Stimulated activated effector memory CD8-positive, alpha-beta T cell treated with anti-CD3 and anti-CD28 coated beads, Interleukin-12 subunit alpha, Interleukin-12 subunit beta, amount 100 ng/mL, for 72 hours (primary cell): ENCODE measurements at regions not wholly inside any gene's neighbourhood (a gene's known extent, or its start where the extent isn't known, plus 50 kb on each side); places are given as distances from the start of the nearest gene placed in this dataset.

Experiments
- ATAC-seq: fragments of 150-1000 bp; cut with Tn5 transposase; 2 replicates; pipeline ENCODE4 v1.10.0; 2021
- DNase-seq, 2 donors: peaks; one replicate each; pipeline ENCODE4 v3.0.0; 2021 to 2022; ENCODE audit warnings: low spot score in 2 of 2
- H3K27ac Mint-ChIP-seq: one replicate; pipeline ENCODE4 v1.8.0; 2022; ENCODE audit warnings: mild to moderate bottlenecking, mixed read lengths
- H3K36me3 Mint-ChIP-seq: one replicate; pipeline ENCODE4 v1.8.0; 2022; ENCODE audit warnings: mild to moderate bottlenecking, mixed read lengths
- H3K4me1 Mint-ChIP-seq: one replicate; pipeline ENCODE4 v1.8.0; 2022; ENCODE audit warnings: mixed read lengths
- H3K4me3 Mint-ChIP-seq: one replicate; pipeline ENCODE4 v1.8.0; 2022; ENCODE audit warnings: mild to moderate bottlenecking, mixed read lengths
- H3K9me3 Mint-ChIP-seq: one replicate; pipeline ENCODE4 v1.8.0; 2022; ENCODE audit warnings: mixed read lengths

GRCh38 chr14:85241022-85241855 is 288.7 kb upstream of the FLRT2 start:
- peaks cover 9% of the 10 kb centered on the region for H3K9me3 Mint-ChIP-seq
- DNase-seq (no peak), ATAC-seq (no peak)
- H3K4me1 Mint-ChIP-seq = no peaks in the 10 kb centered on the region
- H3K27ac Mint-ChIP-seq = no peak overlapping the region
- no peaks in the 10 kb centered on the region for H3K36me3 Mint-ChIP-seq
- no peak overlapping the region for H3K4me3 Mint-ChIP-seq

- H3K4me1 Mint-ChIP-seq = no peaks in the 10 kb centered on the region
Observed at GRCh38 chr14:85242666-85243065, 287.3 kb upstream of the FLRT2 start.

GRCh38 chr14:85243321-85243720 is 286.6 kb upstream of the FLRT2 start:
- Mint-ChIP-seq H3K27ac (no peak overlapping the region), H3K9me3 (peaks cover 9% of the 10 kb centered on the region), H3K4me3 (no peak overlapping the region), H3K4me1 (no peaks in the 10 kb centered on the region), H3K36me3 (no peaks in the 10 kb centered on the region)
- ATAC-seq = no peak
- DNase-seq = no peak

More at GRCh38 chr14:85242666-85243065, 287.3 kb upstream of the FLRT2 start:
- peaks cover 9% of the 10 kb centered on the region for H3K9me3 Mint-ChIP-seq
- ATAC-seq (no peak), DNase-seq (no peak)
- H3K36me3 Mint-ChIP-seq = no peaks in the 10 kb centered on the region
- H3K27ac Mint-ChIP-seq = no peak overlapping the region
- H3K4me3 Mint-ChIP-seq = no peak overlapping the region

- peaks cover 16% of the 10 kb centered on the region for H3K9me3 Mint-ChIP-seq
- H3K4me3 Mint-ChIP-seq = no peak overlapping the region
- H3K27ac Mint-ChIP-seq = no peak overlapping the region
- no peak for DNase-seq
- H3K4me1 Mint-ChIP-seq = no peaks in the 10 kb centered on the region
- no peak for ATAC-seq
- H3K36me3 Mint-ChIP-seq = no peaks in the 10 kb centered on the region
Observed at GRCh38 chr14:85247071-85247470, 282.9 kb upstream of the FLRT2 start.

GRCh38 chr14:85248881-85249635 is 280.9 kb upstream of the FLRT2 start:
- DNase-seq (no peak), ATAC-seq (no peak)
- Mint-ChIP-seq H3K9me3 (peaks cover 17% of the 10 kb centered on the region), H3K36me3 (no peaks in the 10 kb centered on the region), H3K27ac (no peak overlapping the region), H3K4me1 (no peaks in the 10 kb centered on the region), H3K4me3 (no peak overlapping the region)

- ATAC-seq = no peak
- H3K36me3 Mint-ChIP-seq = no peaks in the 10 kb centered on the region
- DNase-seq = no peak
- no peaks in the 10 kb centered on the region for H3K4me1 Mint-ChIP-seq
- no peak overlapping the region for H3K4me3 Mint-ChIP-seq
- peaks cover 19% of the 10 kb centered on the region for H3K9me3 Mint-ChIP-seq
- no peak overlapping the region for H3K27ac Mint-ChIP-seq
Observed at GRCh38 chr14:85250414-85251189, 279.3 kb upstream of the FLRT2 start.

- H3K27ac Mint-ChIP-seq = no peak overlapping the region
- no peaks in the 10 kb centered on the region for H3K4me1 Mint-ChIP-seq
- H3K36me3 Mint-ChIP-seq = no peaks in the 10 kb centered on the region
- no peak for DNase-seq
- no peak overlapping the region for H3K4me3 Mint-ChIP-seq
- H3K9me3 Mint-ChIP-seq = peaks cover 16% of the 10 kb centered on the region
- no peak for ATAC-seq
Observed at GRCh38 chr14:85252011-85252410, 277.9 kb upstream of the FLRT2 start.

GRCh38 chr14:85254711-85255110 is 275.2 kb upstream of the FLRT2 start:
- H3K27ac Mint-ChIP-seq = no peak overlapping the region
- no peak overlapping the region for H3K4me3 Mint-ChIP-seq
- peaks cover 13% of the 10 kb centered on the region for H3K9me3 Mint-ChIP-seq
- H3K4me1 Mint-ChIP-seq = no peaks in the 10 kb centered on the region
- no peaks in the 10 kb centered on the region for H3K36me3 Mint-ChIP-seq
- ATAC-seq = no peak
- no peak for DNase-seq

GRCh38 chr14:85257287-85257686 is 272.7 kb upstream of the FLRT2 start:
- H3K9me3 Mint-ChIP-seq = peaks cover 16% of the 10 kb centered on the region
- ATAC-seq (no peak), DNase-seq (no peak)
- no peak overlapping the region for H3K4me3 Mint-ChIP-seq
- no peaks in the 10 kb centered on the region for H3K36me3 Mint-ChIP-seq
- no peaks in the 10 kb centered on the region for H3K4me1 Mint-ChIP-seq
- H3K27ac Mint-ChIP-seq = no peak overlapping the region

GRCh38 chr14:85263916-85264675 is 265.8 kb upstream of the FLRT2 start:
- H3K27ac Mint-ChIP-seq = no peak overlapping the region
- H3K9me3 Mint-ChIP-seq = peaks cover 21% of the 10 kb centered on the region
- ATAC-seq = no peak
- no peaks in the 10 kb centered on the region for H3K4me1 Mint-ChIP-seq
- H3K4me3 Mint-ChIP-seq = no peak overlapping the region
- no peaks in the 10 kb centered on the region for H3K36me3 Mint-ChIP-seq
- DNase-seq = no peak

GRCh38 chr14:85273099-85273677 is 256.8 kb upstream of the FLRT2 start:
- Mint-ChIP-seq H3K4me3 (no peak overlapping the region), H3K36me3 (no peaks in the 10 kb centered on the region), H3K9me3 (peaks cover 22% of the 10 kb centered on the region), H3K27ac (no peak overlapping the region), H3K4me1 (no peaks in the 10 kb centered on the region)
- no peak for ATAC-seq
- DNase-seq = no peak

- Mint-ChIP-seq H3K4me3 (no peak overlapping the region), H3K9me3 (peaks cover 18% of the 10 kb centered on the region), H3K4me1 (no peaks in the 10 kb centered on the region), H3K36me3 (no peaks in the 10 kb centered on the region), H3K27ac (no peak overlapping the region)
- ATAC-seq = no peak
- no peak for DNase-seq
Observed at GRCh38 chr14:85273952-85274351, 256.0 kb upstream of the FLRT2 start.

GRCh38 chr14:85276161-85276978 is 253.6 kb upstream of the FLRT2 start:
- H3K9me3 Mint-ChIP-seq = peaks cover 10% of the 10 kb centered on the region
- no peak overlapping the region for H3K4me3 Mint-ChIP-seq
- H3K27ac Mint-ChIP-seq = no peak overlapping the region
- DNase-seq = no peak
- ATAC-seq = no peak
- H3K4me1 Mint-ChIP-seq = no peaks in the 10 kb centered on the region
- H3K36me3 Mint-ChIP-seq = no peaks in the 10 kb centered on the region

GRCh38 chr14:85276979-85277228 is 253.0 kb upstream of the FLRT2 start:
- no peak overlapping the region for H3K4me3 Mint-ChIP-seq

More at GRCh38 chr14:85276979-85277228, 253.0 kb upstream of the FLRT2 start:
- peaks cover 9% of the 10 kb centered on the region for H3K9me3 Mint-ChIP-seq
- ATAC-seq = no peak
- no peak overlapping the region for H3K27ac Mint-ChIP-seq
- no peaks in the 10 kb centered on the region for H3K4me1 Mint-ChIP-seq
- no peaks in the 10 kb centered on the region for H3K36me3 Mint-ChIP-seq
- no peak for DNase-seq
